GM18498 (cell line): ENCODE measurements at regions not wholly inside any gene's neighbourhood (a gene's known extent, or its start where the extent isn't known, plus 50 kb on each side); places are given as distances from the start of the nearest gene placed in this dataset.
"Not testable (repeated sequence)": the region's sequence is repeated elsewhere in the genome, so short reads cannot be mapped to it uniquely, and the experiment has no call there.

ENCODE experiments used
- ATAC-seq: cut with Tn5 transposase; IDR thresholded peaks from one replicate; pipeline ENCODE4 v1.9.1; 2021; ENCODE audit warnings: mild to moderate bottlenecking, moderate library complexity; ENCODE audit not compliant: unreplicated experiment

- no peak for ATAC-seq
These were observed 181.4 kb upstream of the UGT8 start for GRCh38 chr4:114417214-114417613.

GRCh38 chr4:114420069-114420468, 178.5 kb upstream of the UGT8 start:
- no peak for ATAC-seq

- ATAC-seq: peak; percentile 96
These were observed 175.0 kb upstream of the UGT8 start for GRCh38 chr4:114423582-114423981.

GRCh38 chr4:114435116-114435515, 163.5 kb upstream of the UGT8 start:
- ATAC-seq: no peak

- no peak for ATAC-seq
These were observed 155.8 kb upstream of the UGT8 start for GRCh38 chr4:114442856-114443255.

GRCh38 chr4:114444211-114444610, 154.4 kb upstream of the UGT8 start:
- no peak for ATAC-seq

GRCh38 chr4:114447963-114448516, 150.6 kb upstream of the UGT8 start:
- not testable (repeated sequence) for ATAC-seq

GRCh38 chr4:114458728-114459127, 139.9 kb upstream of the UGT8 start:
- ATAC-seq: no peak

- ATAC-seq: no peak
These were observed 133.8 kb upstream of the UGT8 start for GRCh38 chr4:114464726-114465272.

GRCh38 chr4:114465766-114466165, 132.8 kb upstream of the UGT8 start:
- ATAC-seq: no peak

- ATAC-seq: no peak
These were observed 132.3 kb upstream of the UGT8 start for GRCh38 chr4:114466299-114466698.

- ATAC-seq: no peak
These were observed 126.2 kb upstream of the UGT8 start for GRCh38 chr4:114472269-114473032.

- no peak for ATAC-seq
These were observed 124.3 kb upstream of the UGT8 start for GRCh38 chr4:114474188-114474800.

- ATAC-seq: no peak
These were observed 122.3 kb upstream of the UGT8 start for GRCh38 chr4:114476310-114476709.

- no peak for ATAC-seq
These were observed 119.0 kb upstream of the UGT8 start for GRCh38 chr4:114479595-114479994.

- ATAC-seq: no peak
These were observed 116.8 kb upstream of the UGT8 start for GRCh38 chr4:114481856-114482255.

- no peak for ATAC-seq
These were observed 111.5 kb upstream of the UGT8 start for GRCh38 chr4:114487101-114487500.

- ATAC-seq: no peak
These were observed 110.2 kb upstream of the UGT8 start for GRCh38 chr4:114488301-114488982.

GRCh38 chr4:114494246-114494803, 104.3 kb upstream of the UGT8 start:
- ATAC-seq: no peak

GRCh38 chr4:114495471-114495928, 103.1 kb upstream of the UGT8 start:
- no peak for ATAC-seq

GRCh38 chr4:114497116-114497515, 101.5 kb upstream of the UGT8 start:
- no peak for ATAC-seq
